PC-3 (cell line): ENCODE measurements at regions not wholly inside any gene's neighbourhood (a gene's known extent, or its start where the extent isn't known, plus 50 kb on each side); places are given as distances from the start of the nearest gene placed in this dataset.

Source experiments
- ATAC-seq: fragments of 200-7000 bp; cut with Tn5 transposase; 2 replicates; pipeline ENCODE4 v1.9.1; 2020; ENCODE audit warnings: mild to moderate bottlenecking, moderate library complexity
- BruUV-seq: library from RNA; stranded (reverse); fragments of 400-500 nt; replicated peaks from 2 replicates; lab custom pipeline; 2021; lab: Mats Ljungman, UMichigan
- CTCF ChIA-PET: fragments of 300-600 bp; sonication (Branson Sonifier 250); formaldehyde crosslinking; loops from one replicate; lab custom pipeline; 2022; ENCODE audit warnings: antibody characterized with exemption; lab: Charles Lee
- POLR2A ChIA-PET: fragments of 300-600 bp; sonication (Branson Sonifier 250); formaldehyde crosslinking; loops from one replicate; lab custom pipeline; 2022; ENCODE audit warnings: antibody characterized with exemption; ENCODE audit not compliant: unreplicated experiment; lab: Charles Lee
- DNase-seq: peaks from one replicate; pipeline ENCODE4 v3.0.0-alpha.2; 2015
- H2AFZ ChIP-seq: fragments of 300-600 bp; sonication (generic); 2 replicates; pipeline ENCODE4 v1.6.0; 2016; ENCODE audit warnings: antibody characterized with exemption, low read length
- H3F3A ChIP-seq: fragments of 300-600 bp; sonication (generic); one replicate; pipeline ENCODE4 v1.6.0; 2017; ENCODE audit warnings: antibody characterized with exemption, low read length, control low read depth, mild to moderate bottlenecking; ENCODE audit not compliant: unreplicated experiment
- H3K27ac ChIP-seq: fragments of 300-600 bp; sonication (generic); 2 replicates; pipeline ENCODE4 v1.5.1; 2016; ENCODE audit warnings: mild to moderate bottlenecking, low read length
- H3K27me3 ChIP-seq: fragments of 300-600 bp; sonication (generic); 2 replicates; pipeline ENCODE4 v1.6.1; 2016; ENCODE audit warnings: low read length, mixed read lengths
- H3K36me3 ChIP-seq: fragments of 300-600 bp; sonication (generic); 2 replicates; pipeline ENCODE4 v1.6.1; 2016; ENCODE audit warnings: low read depth, mixed run types, low read length, mixed read lengths
- H3K4me1 ChIP-seq: fragments of 300-600 bp; sonication (generic); 2 replicates; pipeline ENCODE4 v1.5.1; 2016; ENCODE audit warnings: low read length; ENCODE audit not compliant: insufficient read depth
- H3K4me2 ChIP-seq: fragments of 300-600 bp; sonication (generic); 2 replicates; pipeline ENCODE4 v1.6.0; 2016; ENCODE audit warnings: low read length
- H3K4me3 ChIP-seq: fragments of 300-600 bp; sonication (generic); 2 replicates; pipeline ENCODE4 v1.5.1; 2016; ENCODE audit warnings: mild to moderate bottlenecking, low read length, mixed read lengths
- H3K79me2 ChIP-seq: fragments of 300-600 bp; sonication (generic); 2 replicates; pipeline ENCODE4 v1.6.1; 2017; ENCODE audit warnings: low read length, mixed read lengths
- H3K9ac ChIP-seq: fragments of 300-600 bp; sonication (generic); 2 replicates; pipeline ENCODE4 v1.6.0; 2016; ENCODE audit warnings: mild to moderate bottlenecking, low read length
- H3K9me2 ChIP-seq: fragments of 300-600 bp; sonication (generic); replicated peaks from 2 replicates; pipeline ENCODE4 v1.6.1; 2016; ENCODE audit warnings: mixed run types, low read length, mixed read lengths
- H3K9me3 ChIP-seq: fragments of 300-600 bp; sonication (generic); 2 replicates; pipeline ENCODE4 v1.6.1; 2016; ENCODE audit warnings: low read length, mixed read lengths
- H4K20me1 ChIP-seq: fragments of 300-600 bp; sonication (generic); 2 replicates; pipeline ENCODE4 v1.6.1; 2016; ENCODE audit warnings: low read length, mixed read lengths
- EZH2 ChIP-seq: fragments of 300-600 bp; sonication (generic); IDR thresholded peaks from one replicate; pipeline ENCODE4 v1.6.1; 2017; ENCODE audit warnings: antibody characterized with exemption, mild to moderate bottlenecking, low read length; ENCODE audit not compliant: unreplicated experiment
- EZH2phosphoT487 ChIP-seq: fragments of 300-600 bp; sonication (generic); IDR thresholded peaks from 2 replicates; pipeline ENCODE4 v1.6.1; 2018; ENCODE audit warnings: mild to moderate bottlenecking, antibody characterized with exemption, low read length, borderline replicate concordance
- intact Hi-C: fragments of 100-400 bp; cut with micrococcal nuclease; formaldehyde crosslinking; loops from 2 replicates; pipeline ENCODE4 v1.9.0; 2023
- TF ChIP-seq, protein P1 (sequence below): fragments of 300-600 bp; sonication (generic); conservative IDR thresholded peaks from 2 replicates; pipeline ENCODE4 v1.5.1; 2017; ENCODE audit warnings: antibody characterized with exemption, low read depth, mild to moderate bottlenecking, low read length

DNA sequence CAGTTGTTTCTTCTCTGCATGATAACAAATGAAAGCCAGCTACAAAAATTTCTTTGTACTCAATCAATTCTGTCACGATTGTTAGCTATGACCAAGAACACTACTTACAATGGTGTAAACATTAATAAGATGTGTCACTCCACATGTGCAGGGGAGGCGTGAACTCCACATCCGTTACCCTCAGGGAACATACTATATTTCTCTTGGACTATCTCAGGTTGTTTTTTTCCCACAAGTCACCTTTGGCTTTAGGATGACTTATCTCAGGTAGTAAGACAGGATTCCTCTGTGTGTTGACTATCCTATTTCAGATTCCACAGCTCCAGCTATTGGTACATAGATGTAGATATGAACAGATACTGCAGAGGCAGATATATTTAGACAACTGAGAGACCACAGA lies 423.3 kb upstream of the GRM7 start:
- H3K9me2 ChIP-seq = no peaks in the 10 kb centered on the region
- H3K27ac ChIP-seq = no peak overlapping the region
- DNase-seq = no peak
- no peak overlapping the region for H3K4me2 ChIP-seq
- no peaks in the 10 kb centered on the region for H3K9me3 ChIP-seq
- ATAC-seq = no peak
- CTCF ChIA-PET = no interaction called here
- POLR2A ChIA-PET = no interaction called here
- no peaks in the 10 kb centered on the region for H3K79me2 ChIP-seq
- no peaks in the 10 kb centered on the region for H4K20me1 ChIP-seq
- no TSS peak for BruUV-seq
- H3K4me1 ChIP-seq = no peaks in the 10 kb centered on the region
- H3F3A ChIP-seq = no peaks in the 10 kb centered on the region
- no peaks in the 10 kb centered on the region for H3K36me3 ChIP-seq
- TF ChIP-seq EZH2phosphoT487 (no peak), EZH2 (no peak)
- TF ChIP-seq, protein P1, sequence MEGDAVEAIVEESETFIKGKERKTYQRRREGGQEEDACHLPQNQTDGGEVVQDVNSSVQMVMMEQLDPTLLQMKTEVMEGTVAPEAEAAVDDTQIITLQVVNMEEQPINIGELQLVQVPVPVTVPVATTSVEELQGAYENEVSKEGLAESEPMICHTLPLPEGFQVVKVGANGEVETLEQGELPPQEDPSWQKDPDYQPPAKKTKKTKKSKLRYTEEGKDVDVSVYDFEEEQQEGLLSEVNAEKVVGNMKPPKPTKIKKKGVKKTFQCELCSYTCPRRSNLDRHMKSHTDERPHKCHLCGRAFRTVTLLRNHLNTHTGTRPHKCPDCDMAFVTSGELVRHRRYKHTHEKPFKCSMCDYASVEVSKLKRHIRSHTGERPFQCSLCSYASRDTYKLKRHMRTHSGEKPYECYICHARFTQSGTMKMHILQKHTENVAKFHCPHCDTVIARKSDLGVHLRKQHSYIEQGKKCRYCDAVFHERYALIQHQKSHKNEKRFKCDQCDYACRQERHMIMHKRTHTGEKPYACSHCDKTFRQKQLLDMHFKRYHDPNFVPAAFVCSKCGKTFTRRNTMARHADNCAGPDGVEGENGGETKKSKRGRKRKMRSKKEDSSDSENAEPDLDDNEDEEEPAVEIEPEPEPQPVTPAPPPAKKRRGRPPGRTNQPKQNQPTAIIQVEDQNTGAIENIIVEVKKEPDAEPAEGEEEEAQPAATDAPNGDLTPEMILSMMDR = no peak
- no peak overlapping the region for H2AFZ ChIP-seq
- H3K27me3 ChIP-seq = no peaks in the 10 kb centered on the region
- H3K4me3 ChIP-seq = no peak overlapping the region
- no peak overlapping the region for H3K9ac ChIP-seq
- intact Hi-C loops = no loop called here

DNA sequence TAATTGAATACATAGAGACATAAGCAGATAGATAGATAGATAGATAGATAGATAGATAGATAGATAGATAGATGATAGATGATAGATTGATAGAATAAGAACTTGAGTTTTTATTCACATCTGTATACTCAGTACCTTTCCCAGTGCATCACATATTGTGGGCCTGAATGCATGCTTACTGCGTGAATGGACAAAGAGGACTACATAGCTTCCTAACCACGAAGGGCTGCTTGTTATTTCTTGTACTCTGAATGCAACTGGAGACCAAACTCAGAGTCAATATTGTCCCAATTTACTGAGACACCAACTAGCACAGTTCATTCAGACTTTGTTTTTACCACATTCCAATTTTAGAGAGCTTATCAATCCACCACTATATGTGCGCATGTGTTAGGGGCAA lies 422.9 kb upstream of the GRM7 start:
- no TSS peak for BruUV-seq
- intact Hi-C loops = no loop called here
- Histone ChIP-seq H3K36me3 (no peaks in the 10 kb centered on the region), H3K27ac (no peak overlapping the region), H3F3A (no peaks in the 10 kb centered on the region), H3K9me3 (no peaks in the 10 kb centered on the region), H3K9ac (no peak overlapping the region), H3K4me1 (no peaks in the 10 kb centered on the region), H3K4me2 (no peak overlapping the region), H3K4me3 (no peak overlapping the region), H3K79me2 (no peaks in the 10 kb centered on the region), H2AFZ (no peak overlapping the region), H3K27me3 (no peaks in the 10 kb centered on the region), H3K9me2 (no peaks in the 10 kb centered on the region), H4K20me1 (no peaks in the 10 kb centered on the region)
- TF ChIP-seq EZH2 = no peak
- ChIA-PET CTCF (no interaction called here), POLR2A (no interaction called here)
- DNase-seq (no peak), ATAC-seq (no peak)

DNA sequence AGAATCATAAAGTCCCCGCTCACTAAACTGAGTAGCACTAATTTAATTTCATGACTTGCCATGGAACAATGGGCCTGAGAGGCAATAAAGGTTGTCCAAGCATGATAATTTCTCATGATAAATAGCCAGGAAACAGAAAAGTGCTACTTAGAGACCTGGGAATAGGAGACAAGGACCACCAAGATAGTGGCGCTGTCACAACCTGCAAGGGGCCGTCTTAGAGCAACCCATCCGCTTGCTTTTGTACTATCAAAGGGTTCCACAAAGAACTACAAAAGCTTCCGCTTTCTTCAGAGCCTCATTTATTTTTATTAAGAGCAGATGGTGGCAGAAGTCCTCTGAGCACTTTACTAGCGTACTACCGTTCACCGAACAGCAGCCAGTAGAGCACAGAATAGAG lies 421.7 kb upstream of the GRM7 start:
- Histone ChIP-seq H3K27me3 (no peaks in the 10 kb centered on the region), H3K4me3 (no peak overlapping the region), H2AFZ (no peak overlapping the region), H4K20me1 (no peaks in the 10 kb centered on the region), H3K36me3 (no peaks in the 10 kb centered on the region), H3K9me2 (no peaks in the 10 kb centered on the region), H3K9ac (no peak overlapping the region), H3K9me3 (no peaks in the 10 kb centered on the region), H3K4me2 (no peak overlapping the region), H3K4me1 (no peaks in the 10 kb centered on the region), H3K79me2 (no peaks in the 10 kb centered on the region), H3K27ac (no peak overlapping the region), H3F3A (no peaks in the 10 kb centered on the region)
- no peak for TF ChIP-seq EZH2phosphoT487
- TF ChIP-seq EZH2 = no peak
- TF ChIP-seq, protein P1 = no peak
- intact Hi-C loops = no loop called here
- ATAC-seq (no peak), DNase-seq (no peak)
- ChIA-PET POLR2A (no interaction called here), CTCF (no interaction called here)
- BruUV-seq = no TSS peak
